SU-DHL-6 (cell line): ENCODE measurements at regions not wholly inside any gene's neighbourhood (a gene's known extent, or its start where the extent isn't known, plus 50 kb on each side); places are given as distances from the start of the nearest gene placed in this dataset.

ENCODE experiments used
- CTCF ChIP-seq: fragments of 200-600 bp; sonication (generic); IDR thresholded peaks from one replicate; pipeline ENCODE4 v1.5.1; 2017; ENCODE audit warnings: antibody characterized with exemption, mild to moderate bottlenecking, low read length, moderate library complexity; ENCODE audit not compliant: insufficient read depth, poor library complexity, severe bottlenecking
- EZH2phosphoT487 ChIP-seq: fragments of 200-600 bp; sonication (generic), shearing (Covaris generic); conservative IDR thresholded peaks from 2 replicates; pipeline ENCODE4 v1.6.1; 2018; ENCODE audit warnings: mild to moderate bottlenecking, antibody characterized with exemption, low read length, moderate library complexity, mixed read lengths

GRCh38 chr12:111073370-111073769 lies 153.0 kb upstream of the MYL2 start:
- TF ChIP-seq CTCF = no peak
- no peak for TF ChIP-seq EZH2phosphoT487
